ENCODE measurements at regions not wholly inside any gene's neighbourhood (a gene's known extent, or its start where the extent isn't known, plus 50 kb on each side); places are given as distances from the start of the nearest gene placed in this dataset.

DNA sequence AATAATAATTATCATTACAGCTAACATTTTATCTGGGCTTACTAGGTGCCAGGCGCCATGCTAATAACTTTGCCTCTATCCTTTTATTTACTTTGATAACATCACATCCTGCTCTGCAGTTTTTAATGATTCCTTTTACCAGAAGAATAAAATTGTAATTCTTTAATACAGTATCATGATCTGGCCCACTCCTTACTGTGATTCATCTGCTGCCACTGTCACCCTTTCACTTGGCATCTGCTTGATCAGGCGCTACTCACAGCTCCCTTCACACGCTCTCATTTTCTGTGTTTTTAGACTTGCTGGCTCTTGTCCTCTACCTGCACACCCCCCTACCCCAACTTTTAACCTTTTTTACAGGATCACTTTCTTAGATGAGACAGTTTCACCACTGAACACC is 167.5 kb downstream of the NTMT2 start:
- Histone ChIP-seq H3K36me3 (no peaks in the 10 kb centered on the region), H3K27ac (no peak overlapping the region), H3K4me3 (no peak overlapping the region), H3K4me1 (ENCODE audit: insufficient read depth) (no peaks in the 10 kb centered on the region), H3K9me3 (no peaks in the 10 kb centered on the region), H3K27me3 (no peaks in the 10 kb centered on the region)
- no peak for TF ChIP-seq EP300 (IDR thresholded peaks at IDR 0.05)
- no peak for TF ChIP-seq POLR2A (IDR thresholded peaks at IDR 0.05)
- TF ChIP-seq, protein P1, sequence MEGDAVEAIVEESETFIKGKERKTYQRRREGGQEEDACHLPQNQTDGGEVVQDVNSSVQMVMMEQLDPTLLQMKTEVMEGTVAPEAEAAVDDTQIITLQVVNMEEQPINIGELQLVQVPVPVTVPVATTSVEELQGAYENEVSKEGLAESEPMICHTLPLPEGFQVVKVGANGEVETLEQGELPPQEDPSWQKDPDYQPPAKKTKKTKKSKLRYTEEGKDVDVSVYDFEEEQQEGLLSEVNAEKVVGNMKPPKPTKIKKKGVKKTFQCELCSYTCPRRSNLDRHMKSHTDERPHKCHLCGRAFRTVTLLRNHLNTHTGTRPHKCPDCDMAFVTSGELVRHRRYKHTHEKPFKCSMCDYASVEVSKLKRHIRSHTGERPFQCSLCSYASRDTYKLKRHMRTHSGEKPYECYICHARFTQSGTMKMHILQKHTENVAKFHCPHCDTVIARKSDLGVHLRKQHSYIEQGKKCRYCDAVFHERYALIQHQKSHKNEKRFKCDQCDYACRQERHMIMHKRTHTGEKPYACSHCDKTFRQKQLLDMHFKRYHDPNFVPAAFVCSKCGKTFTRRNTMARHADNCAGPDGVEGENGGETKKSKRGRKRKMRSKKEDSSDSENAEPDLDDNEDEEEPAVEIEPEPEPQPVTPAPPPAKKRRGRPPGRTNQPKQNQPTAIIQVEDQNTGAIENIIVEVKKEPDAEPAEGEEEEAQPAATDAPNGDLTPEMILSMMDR (IDR thresholded peaks at IDR 0.05), result no peak
- 94 to 98% (median 96%) methylated on average over 3 of the region's 3 CpGs for WGBS, 3 donors
- intact Hi-C loops (cut with DNase I), result no loop called here
- no peak for DNase-seq

DNA sequence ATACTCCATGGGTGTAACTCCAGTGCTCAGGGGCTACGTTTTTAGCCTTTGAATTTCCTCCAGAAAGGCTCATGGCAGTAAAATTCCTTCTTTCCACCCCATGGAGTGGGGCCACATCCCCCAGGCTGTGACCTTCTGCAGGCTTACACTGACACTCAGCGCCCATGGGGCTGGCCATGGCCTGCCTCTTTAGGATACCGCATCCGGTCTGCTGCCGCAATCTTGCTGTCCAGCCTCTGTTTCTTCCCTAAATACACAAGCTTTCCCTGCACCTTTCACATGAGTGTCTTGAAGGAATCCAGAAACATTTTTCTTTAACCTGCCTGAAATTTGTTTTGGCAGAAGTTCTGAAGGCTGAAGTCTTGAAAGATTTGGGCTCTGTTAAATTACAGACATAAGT is 170.5 kb downstream of the NTMT2 start:
- Histone ChIP-seq H3K4me3 (no peak overlapping the region), H3K27me3 (no peaks in the 10 kb centered on the region), H3K9me3 (no peaks in the 10 kb centered on the region), H3K4me1 (ENCODE audit: insufficient read depth) (no peaks in the 10 kb centered on the region), H3K36me3 (no peaks in the 10 kb centered on the region), H3K27ac (no peak overlapping the region)
- TF ChIP-seq POLR2A (IDR thresholded peaks at IDR 0.05), result no peak
- TF ChIP-seq, protein P1 (IDR thresholded peaks at IDR 0.05), result no peak
- no peak for TF ChIP-seq EP300 (IDR thresholded peaks at IDR 0.05)
- DNase-seq, result no peak
- WGBS, 3 donors, result 83 to 93% (median 88%) methylated on average over 5 of the region's 5 CpGs
- intact Hi-C loops (cut with DNase I), result no loop called here

DNA sequence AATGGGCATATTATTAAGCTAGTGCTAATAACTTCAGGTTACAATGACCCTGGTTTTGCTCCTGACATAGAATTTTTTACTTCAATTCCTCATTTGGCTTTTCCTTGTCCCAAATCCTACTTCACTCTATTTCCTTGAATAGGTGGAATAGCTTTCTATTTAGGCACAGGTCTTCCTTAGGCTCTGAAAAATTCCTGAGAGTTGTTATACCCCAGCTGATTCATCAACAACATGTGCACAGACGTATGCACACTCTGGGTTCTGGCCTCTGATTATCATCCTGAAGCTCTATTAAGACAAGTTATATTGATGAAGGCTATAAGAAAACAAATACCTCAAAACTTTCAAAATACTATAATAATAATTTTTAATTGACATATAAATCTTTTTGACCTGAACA is 172.4 kb downstream of the NTMT2 start:
- Histone ChIP-seq H3K27ac (no peak overlapping the region), H3K4me3 (no peak overlapping the region), H3K27me3 (no peaks in the 10 kb centered on the region), H3K9me3 (no peaks in the 10 kb centered on the region), H3K36me3 (no peaks in the 10 kb centered on the region), H3K4me1 (ENCODE audit: insufficient read depth) (no peaks in the 10 kb centered on the region)
- TF ChIP-seq EP300 (IDR thresholded peaks at IDR 0.05), result no peak
- TF ChIP-seq, protein P1 (IDR thresholded peaks at IDR 0.05), result no peak
- no peak for TF ChIP-seq POLR2A (IDR thresholded peaks at IDR 0.05)
- DNase-seq, result no peak
- 76 to 83% (median 77%) methylated on average over 1 of the region's 1 CpG for WGBS, 3 donors
- intact Hi-C loops (cut with DNase I), result no loop called here

DNA sequence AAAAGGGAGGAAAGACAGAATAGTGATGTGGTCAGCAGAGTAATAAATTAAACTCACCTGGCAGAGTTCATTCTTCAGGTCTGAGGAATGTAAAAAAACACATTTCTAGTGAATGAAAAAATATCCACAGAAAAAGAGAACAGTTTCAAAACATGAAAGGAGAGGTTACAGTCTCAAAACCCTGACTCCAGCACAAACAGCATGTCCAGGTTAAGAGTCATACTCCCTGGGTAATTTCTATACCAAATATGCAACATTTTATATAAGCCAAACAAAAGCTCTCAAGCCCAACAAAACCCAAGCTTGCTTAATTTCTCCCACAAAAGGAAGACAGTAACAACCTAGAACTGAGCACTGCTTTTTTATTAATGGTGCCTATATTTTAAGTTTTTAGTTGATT is 173.0 kb downstream of the NTMT2 start:
- intact Hi-C loops (cut with DNase I), result no loop called here
- no peak for DNase-seq
- TF ChIP-seq EP300 (IDR thresholded peaks at IDR 0.05), result no peak
- no peak for TF ChIP-seq POLR2A (IDR thresholded peaks at IDR 0.05)
- TF ChIP-seq, protein P1 (IDR thresholded peaks at IDR 0.05), result no peak

DNA sequence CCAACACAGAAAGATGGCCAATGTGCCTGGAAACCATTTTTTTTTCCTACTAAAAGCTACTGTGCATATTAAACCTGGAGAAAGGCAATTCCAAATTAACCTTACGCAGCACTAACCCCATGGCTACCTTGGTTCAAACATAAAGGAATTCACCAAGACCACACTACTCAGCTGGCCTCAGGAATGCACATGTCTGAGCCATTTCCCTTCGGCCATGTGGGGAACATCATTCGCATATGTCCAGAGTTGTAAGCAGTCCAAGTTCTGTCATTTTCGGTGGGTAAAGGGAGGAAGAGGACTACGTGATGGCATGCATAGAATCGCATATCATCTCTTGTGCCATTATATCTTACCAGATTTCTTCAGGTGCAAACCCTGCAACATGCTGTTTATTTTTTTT is 175.4 kb downstream of the NTMT2 start:
- Histone ChIP-seq H3K4me1 (ENCODE audit: insufficient read depth) (no peaks in the 10 kb centered on the region), H3K4me3 (no peak overlapping the region), H3K9me3 (no peaks in the 10 kb centered on the region), H3K27me3 (no peaks in the 10 kb centered on the region), H3K27ac (no peak overlapping the region), H3K36me3 (no peaks in the 10 kb centered on the region)
- WGBS, 3 donors, result 70 to 86% (median 74%) methylated on average over 6 of the region's 6 CpGs
- no peak for DNase-seq
- intact Hi-C loops (cut with DNase I), result no loop called here
- no peak for TF ChIP-seq EP300 (IDR thresholded peaks at IDR 0.05)
- no peak for TF ChIP-seq POLR2A (IDR thresholded peaks at IDR 0.05)
- TF ChIP-seq, protein P1 (IDR thresholded peaks at IDR 0.05), result no peak

More for the DNA sequence above, 173.0 kb downstream of the NTMT2 start:
- H3K36me3 ChIP-seq, result no peaks in the 10 kb centered on the region
- no peak overlapping the region for H3K27ac ChIP-seq
- no peaks in the 10 kb centered on the region for H3K4me1 ChIP-seq (ENCODE audit: insufficient read depth)
- H3K4me3 ChIP-seq, result no peak overlapping the region
- H3K9me3 ChIP-seq, result no peaks in the 10 kb centered on the region
- no peaks in the 10 kb centered on the region for H3K27me3 ChIP-seq
